ENCODE measurements at regions not wholly inside any gene's neighbourhood (a gene's known extent, or its start where the extent isn't known, plus 50 kb on each side); places are given as distances from the start of the nearest gene placed in this dataset.
"Not testable (repeated sequence)": the region's sequence is repeated elsewhere in the genome, so short reads cannot be mapped to it uniquely, and the experiment has no call there.

DNA sequence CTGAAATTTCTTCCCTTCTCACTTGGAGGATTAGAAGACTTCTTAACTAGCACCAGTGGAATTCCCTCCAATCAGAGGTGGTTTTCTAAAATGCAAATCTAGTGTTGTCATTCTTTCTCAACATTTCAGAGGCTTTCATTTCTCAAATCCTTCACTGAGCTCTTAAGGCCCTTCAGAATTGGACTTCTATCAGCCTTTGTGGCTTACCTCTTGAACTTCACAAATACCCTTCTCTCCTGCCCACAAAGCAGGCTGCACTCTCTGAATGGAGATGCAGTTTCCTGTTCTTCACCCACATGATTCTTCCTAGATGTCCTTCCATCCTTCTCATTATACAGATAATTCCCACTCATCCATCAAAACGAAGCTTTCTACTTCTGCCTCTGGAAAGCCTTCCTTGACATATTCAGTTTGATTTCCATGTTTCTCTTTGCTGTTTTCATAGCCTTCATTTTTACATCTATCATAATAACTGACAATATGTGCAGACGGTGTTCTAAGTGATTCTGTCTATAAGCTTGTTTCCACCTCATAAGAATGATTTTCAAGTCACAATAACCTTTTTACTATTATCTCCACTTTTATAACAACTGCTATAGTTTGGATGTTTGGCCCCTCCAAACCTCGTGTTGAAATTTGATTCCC, 123.1 kb upstream of the GPR12 start:
- no peak for ATAC-seq

GRCh38 chr13:26882731-26883130, 122.1 kb upstream of the GPR12 start:
- ATAC-seq, result no peak

DNA sequence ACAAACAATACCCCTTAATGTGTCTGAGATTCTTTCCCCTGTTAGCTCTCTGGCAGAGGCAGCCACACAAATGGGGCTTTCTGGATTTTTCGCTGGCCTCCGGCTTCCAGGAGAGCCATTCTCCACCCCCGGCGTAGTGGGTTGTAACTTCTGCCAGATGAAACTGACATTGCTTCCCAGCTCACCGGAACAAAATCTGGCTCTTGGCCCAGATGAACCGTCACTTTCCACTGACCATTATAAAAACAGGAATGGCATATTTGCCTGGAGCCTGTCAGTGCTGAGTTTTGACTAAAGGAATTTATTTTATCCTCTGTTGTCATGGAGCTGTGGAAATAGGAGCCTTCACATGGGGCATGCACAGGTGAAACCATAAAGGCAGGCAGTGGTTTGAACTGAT, 120.6 kb upstream of the GPR12 start:
- no peak for ATAC-seq

DNA sequence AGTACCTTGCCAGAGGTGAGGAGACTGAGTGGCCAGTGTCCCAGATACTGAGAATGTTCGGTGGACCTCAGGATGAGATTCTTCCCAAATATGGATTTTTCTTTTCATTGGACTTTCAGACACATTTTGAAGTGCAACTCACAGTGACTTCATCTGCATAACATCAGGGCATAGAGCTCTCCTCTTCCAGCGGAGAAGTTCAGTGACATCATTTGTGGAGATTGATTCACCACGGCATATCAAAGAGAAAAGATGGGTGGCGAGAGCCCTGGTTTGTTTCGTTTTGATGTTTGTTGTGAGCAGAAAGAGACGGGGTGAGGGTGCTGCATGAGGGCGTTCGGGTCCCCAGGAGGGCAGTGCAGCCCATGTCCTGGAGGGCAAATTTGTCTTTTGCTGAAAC, 120.1 kb upstream of the GPR12 start:
- no peak for ATAC-seq

GRCh38 chr13:26878438-26878837, 117.9 kb upstream of the GPR12 start:
- no peak for ATAC-seq

GRCh38 chr13:26873386-26873698, 112.8 kb upstream of the GPR12 start:
- no peak for ATAC-seq

DNA sequence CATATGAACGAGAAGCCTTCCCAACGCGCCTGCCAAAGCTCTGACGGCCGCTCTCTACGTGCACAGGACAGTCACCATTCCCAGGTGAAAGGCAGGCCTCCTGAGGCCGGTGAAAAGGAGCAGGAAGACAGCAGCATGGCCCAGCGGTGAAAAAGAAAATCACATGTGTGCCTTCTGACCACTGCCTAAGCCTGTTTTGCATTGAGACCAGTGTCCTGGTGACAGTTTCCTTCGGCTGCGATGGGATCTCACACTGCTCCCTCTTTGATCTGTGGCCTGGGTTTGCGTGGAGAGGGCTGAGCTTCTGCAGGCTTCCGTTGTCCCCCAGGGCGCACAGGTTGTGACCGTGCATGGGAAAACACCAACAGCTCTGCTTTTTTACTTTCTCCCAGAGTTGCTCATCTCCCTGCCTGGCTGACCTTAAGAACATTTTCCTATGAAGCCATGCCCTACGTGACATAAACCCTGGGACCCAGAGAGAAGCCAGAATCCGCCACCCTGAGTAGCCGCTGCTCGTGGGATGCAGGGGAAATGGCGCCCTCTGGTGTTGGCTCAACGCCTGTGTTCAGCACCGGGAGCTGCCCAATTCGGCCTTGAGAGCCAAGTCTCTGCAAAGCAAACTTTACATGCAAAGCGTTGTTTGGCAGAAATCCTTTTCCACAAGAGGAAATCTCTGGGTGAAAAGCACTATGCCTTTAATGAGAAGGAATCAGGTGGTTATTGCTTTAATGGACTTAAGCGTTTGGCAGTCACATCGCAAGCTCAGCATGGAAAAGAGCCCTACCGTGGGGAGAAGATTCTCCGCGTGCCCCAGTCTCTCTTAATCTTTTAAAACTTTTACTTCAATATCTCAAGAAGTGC, 112.2 kb upstream of the GPR12 start:
- no peak for ATAC-seq

- no peak for ATAC-seq
Observed at GRCh38 chr13:26867451-26868091, 107.0 kb upstream of the GPR12 start.

DNA sequence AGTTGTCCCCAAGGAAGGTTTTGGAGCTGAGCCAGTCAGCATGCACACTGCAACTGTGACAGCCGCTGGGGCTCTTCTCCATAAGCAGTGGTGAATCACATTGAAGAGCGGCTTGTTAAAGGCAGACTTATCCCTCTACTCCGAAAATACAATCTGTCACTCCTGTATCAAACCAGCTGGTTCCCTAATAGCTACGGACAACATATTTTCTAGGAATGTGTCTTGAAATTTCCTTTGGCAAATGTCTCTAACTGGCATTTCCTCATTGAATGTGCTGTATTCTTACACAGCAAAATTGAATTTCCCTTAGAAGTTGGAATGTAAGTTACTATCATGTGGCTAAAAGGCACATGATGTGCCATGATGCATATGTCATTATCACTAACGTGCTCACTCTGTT, 104.0 kb upstream of the GPR12 start:
- ATAC-seq, result no peak

DNA sequence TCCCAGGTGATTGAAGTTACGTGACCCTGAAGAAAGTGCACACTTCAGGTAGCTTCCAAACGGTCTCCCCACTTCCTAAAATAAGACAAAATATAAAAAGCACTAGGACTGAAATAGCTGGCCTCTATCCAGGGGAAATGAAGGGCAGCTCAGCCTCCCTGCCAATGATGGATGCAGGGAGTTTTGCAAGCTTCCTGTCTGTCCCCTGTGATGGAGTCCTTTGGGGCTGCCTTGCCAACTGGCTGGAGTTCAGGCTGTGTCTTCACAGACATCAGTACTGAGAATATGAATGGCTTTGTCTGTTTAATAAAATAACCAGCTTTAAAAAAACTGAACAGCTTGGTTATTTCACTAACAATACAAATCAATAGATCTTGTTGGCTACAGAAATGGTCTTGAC, 101.4 kb upstream of the GPR12 start:
- no peak for ATAC-seq

- ATAC-seq, result no peak
Observed at GRCh38 chr13:26855921-26856320, 95.3 kb upstream of the GPR12 start.

GRCh38 chr13:26855071-26855470, 94.5 kb upstream of the GPR12 start:
- no peak for ATAC-seq

GRCh38 chr13:26853323-26853722, 92.7 kb upstream of the GPR12 start:
- no peak for ATAC-seq

- ATAC-seq, result no peak
Observed at GRCh38 chr13:26847281-26847680, 86.7 kb upstream of the GPR12 start.

- ATAC-seq, result not testable (repeated sequence)
Observed at GRCh38 chr13:26845063-26845462, 84.5 kb upstream of the GPR12 start.

DNA sequence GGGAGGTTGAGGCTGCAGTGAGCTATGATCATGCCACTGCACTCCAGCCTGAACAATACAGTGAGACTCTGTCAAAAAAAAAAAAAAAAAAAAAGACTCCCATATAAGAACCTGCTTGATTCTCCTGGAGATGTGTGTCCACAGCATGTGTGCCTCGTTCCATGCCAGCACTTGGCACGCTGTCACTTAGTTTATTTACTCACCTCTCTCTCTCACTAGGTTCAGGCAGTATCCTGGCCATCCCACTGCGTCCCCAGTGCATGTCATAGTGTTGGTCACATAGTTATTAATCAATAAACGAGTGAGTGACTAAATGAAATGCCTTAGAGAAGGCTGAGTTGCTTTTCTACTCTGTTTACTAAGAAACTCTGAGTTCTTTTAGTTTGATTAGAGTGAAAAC, 79.1 kb upstream of the GPR12 start:
- no peak for ATAC-seq

- ATAC-seq, result no peak
Observed at GRCh38 chr13:26838821-26839220, 78.2 kb upstream of the GPR12 start.

DNA sequence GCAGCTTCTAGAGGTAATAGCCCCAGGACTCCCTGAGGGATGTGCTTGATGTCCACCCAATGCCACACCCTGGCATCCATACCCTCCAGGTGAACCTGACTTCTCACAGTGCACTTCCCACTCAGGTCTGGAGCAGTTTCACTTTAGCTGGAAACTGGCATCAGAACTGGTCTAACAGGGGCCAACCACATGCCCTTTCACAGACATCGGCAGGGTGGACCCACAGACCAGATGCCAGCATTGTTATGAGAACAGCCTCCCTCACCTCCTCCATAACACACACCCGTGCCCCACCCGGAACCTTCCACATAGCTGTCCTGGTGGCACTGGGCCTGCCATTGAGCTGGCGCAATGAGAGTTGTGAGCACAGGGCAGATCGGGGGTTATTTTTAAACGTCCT, 77.4 kb upstream of the GPR12 start:
- peak; percentile 74 for ATAC-seq

- ATAC-seq, result no peak
Observed at GRCh38 chr13:26837102-26837501, 76.5 kb upstream of the GPR12 start.

GRCh38 chr13:26836626-26837025, 76.0 kb upstream of the GPR12 start:
- no peak for ATAC-seq

DNA sequence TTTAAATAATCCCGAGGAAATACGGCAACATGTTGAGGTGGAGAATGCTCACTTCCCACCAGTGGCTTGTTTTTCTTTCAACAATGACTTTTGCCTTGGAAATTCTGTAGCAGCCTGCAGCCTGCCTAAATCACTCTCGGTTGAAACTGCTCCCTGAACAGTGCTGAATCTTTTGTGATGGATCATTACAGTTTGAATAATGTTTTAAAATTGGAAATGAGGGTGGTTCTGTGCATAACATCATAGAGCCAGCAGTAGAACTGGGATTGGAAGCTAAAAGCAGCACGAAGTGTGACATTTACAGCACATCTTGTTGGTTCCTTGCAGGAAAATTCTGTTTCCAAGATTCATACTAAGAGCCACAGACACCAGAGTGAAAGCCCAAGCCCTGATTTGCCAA, 74.1 kb upstream of the GPR12 start:
- no peak for ATAC-seq

- ATAC-seq, result no peak
Observed at GRCh38 chr13:26831336-26831908, 70.8 kb upstream of the GPR12 start.

- no peak for ATAC-seq
Observed at GRCh38 chr13:26829716-26830115, 69.1 kb upstream of the GPR12 start.

DNA sequence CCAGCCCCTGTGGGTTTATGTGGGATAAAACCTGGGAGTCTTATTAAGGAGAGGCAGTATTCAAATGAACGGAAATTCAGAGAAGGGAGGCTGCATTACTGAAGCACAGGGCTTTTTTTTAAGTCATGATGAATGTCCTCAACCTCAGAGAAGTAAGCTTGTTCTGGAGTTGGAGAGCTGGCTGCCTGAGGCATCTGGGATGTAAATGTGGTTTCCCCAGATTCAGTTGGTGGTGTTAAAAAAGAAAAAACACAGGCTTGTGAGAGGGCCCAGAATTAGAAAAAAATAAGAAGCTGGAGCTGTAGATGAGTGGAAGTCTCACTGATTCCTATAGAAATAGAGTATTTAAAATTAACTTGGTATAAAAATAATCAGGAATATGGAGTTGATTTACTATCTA, 64.0 kb upstream of the GPR12 start:
- no peak for ATAC-seq

Measured in esophagus mucosa (tissue), 1 donor.